ENCODE measurements at regions not wholly inside any gene's neighbourhood (a gene's known extent, or its start where the extent isn't known, plus 50 kb on each side); places are given as distances from the start of the nearest gene placed in this dataset.

- no peak for DNase-seq
These were observed 419.8 kb upstream of the THBS1 start for GRCh38 chr15:39161096-39161495.

GRCh38 chr15:39165020-39165706 lies 415.7 kb upstream of the THBS1 start:
- DNase-seq, result no peak

- DNase-seq, result no peak
These were observed 413.5 kb upstream of the THBS1 start for GRCh38 chr15:39167164-39168058.

GRCh38 chr15:39171944-39172368 lies 408.9 kb upstream of the THBS1 start:
- peak; percentile 76 for DNase-seq

- DNase-seq, result no peak
These were observed 408.2 kb upstream of the THBS1 start for GRCh38 chr15:39172380-39173281.

GRCh38 chr15:39173426-39173825 lies 407.5 kb upstream of the THBS1 start:
- no peak for DNase-seq

- DNase-seq, result no peak
These were observed 406.5 kb upstream of the THBS1 start for GRCh38 chr15:39174332-39174731.

GRCh38 chr15:39176030-39176429 lies 404.8 kb upstream of the THBS1 start:
- DNase-seq, result no peak

GRCh38 chr15:39177561-39177960 lies 403.3 kb upstream of the THBS1 start:
- no peak for DNase-seq

GRCh38 chr15:39180030-39180429 lies 400.8 kb upstream of the THBS1 start:
- no peak for DNase-seq

GRCh38 chr15:39180483-39180933 lies 400.4 kb upstream of the THBS1 start:
- no peak for DNase-seq

- DNase-seq, result no peak
These were observed 399.7 kb upstream of the THBS1 start for GRCh38 chr15:39181056-39181747.

GRCh38 chr15:39181940-39182339 lies 398.9 kb upstream of the THBS1 start:
- no peak for DNase-seq

- DNase-seq, result no peak
These were observed 397.6 kb upstream of the THBS1 start for GRCh38 chr15:39183164-39183881.

- no peak for DNase-seq
These were observed 396.0 kb upstream of the THBS1 start for GRCh38 chr15:39184701-39185390.

- DNase-seq, result no peak
These were observed 392.6 kb upstream of the THBS1 start for GRCh38 chr15:39188314-39188713.

GRCh38 chr15:39188930-39189329 lies 391.9 kb upstream of the THBS1 start:
- DNase-seq, result no peak

GRCh38 chr15:39191871-39192291 lies 389.0 kb upstream of the THBS1 start:
- no peak for DNase-seq

- DNase-seq, result no peak
These were observed 388.5 kb upstream of the THBS1 start for GRCh38 chr15:39192351-39192750.

GRCh38 chr15:39192979-39193560 lies 387.8 kb upstream of the THBS1 start:
- no peak for DNase-seq

GRCh38 chr15:39193611-39194010 lies 387.3 kb upstream of the THBS1 start:
- DNase-seq, result no peak
